Coronary artery (tissue), 2 donors: ENCODE measurements at regions not wholly inside any gene's neighbourhood (a gene's known extent, or its start where the extent isn't known, plus 50 kb on each side); places are given as distances from the start of the nearest gene placed in this dataset.

Experiments used
- DNase-seq: peaks from one replicate; pipeline ENCODE4 v3.0.0-alpha.2; 2017; ENCODE audit warnings: low spot score
- H3K27ac ChIP-seq, 2 donors: fragments of 200-600 bp; sonication (generic); one replicate each; pipeline ENCODE4 v1.5.1; 2016 to 2019
- H3K4me3 ChIP-seq: fragments of 200-600 bp; sonication (generic); 2 replicates; pipeline ENCODE4 v1.5.1; 2016; ENCODE audit warnings: mild to moderate bottlenecking, moderate library complexity
- TF ChIP-seq, protein P1 (sequence below): fragments of 200-600 bp; sonication (generic); IDR thresholded peaks from one replicate; pipeline ENCODE4 v1.5.1; 2019; ENCODE audit warnings: antibody characterized with exemption

GRCh38 chr15:62641825-62642224 is 400.7 kb upstream of the TPM1 start:
- TF ChIP-seq, protein P1, sequence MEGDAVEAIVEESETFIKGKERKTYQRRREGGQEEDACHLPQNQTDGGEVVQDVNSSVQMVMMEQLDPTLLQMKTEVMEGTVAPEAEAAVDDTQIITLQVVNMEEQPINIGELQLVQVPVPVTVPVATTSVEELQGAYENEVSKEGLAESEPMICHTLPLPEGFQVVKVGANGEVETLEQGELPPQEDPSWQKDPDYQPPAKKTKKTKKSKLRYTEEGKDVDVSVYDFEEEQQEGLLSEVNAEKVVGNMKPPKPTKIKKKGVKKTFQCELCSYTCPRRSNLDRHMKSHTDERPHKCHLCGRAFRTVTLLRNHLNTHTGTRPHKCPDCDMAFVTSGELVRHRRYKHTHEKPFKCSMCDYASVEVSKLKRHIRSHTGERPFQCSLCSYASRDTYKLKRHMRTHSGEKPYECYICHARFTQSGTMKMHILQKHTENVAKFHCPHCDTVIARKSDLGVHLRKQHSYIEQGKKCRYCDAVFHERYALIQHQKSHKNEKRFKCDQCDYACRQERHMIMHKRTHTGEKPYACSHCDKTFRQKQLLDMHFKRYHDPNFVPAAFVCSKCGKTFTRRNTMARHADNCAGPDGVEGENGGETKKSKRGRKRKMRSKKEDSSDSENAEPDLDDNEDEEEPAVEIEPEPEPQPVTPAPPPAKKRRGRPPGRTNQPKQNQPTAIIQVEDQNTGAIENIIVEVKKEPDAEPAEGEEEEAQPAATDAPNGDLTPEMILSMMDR = no peak
- DNase-seq = no peak
- no peak overlapping the region for H3K27ac ChIP-seq
- no peak overlapping the region for H3K4me3 ChIP-seq

GRCh38 chr15:62643572-62643971 is 399.0 kb upstream of the TPM1 start:
- TF ChIP-seq, protein P1 = no peak
- Histone ChIP-seq H3K27ac (no peak overlapping the region), H3K4me3 (no peak overlapping the region)
- no peak for DNase-seq

DNA sequence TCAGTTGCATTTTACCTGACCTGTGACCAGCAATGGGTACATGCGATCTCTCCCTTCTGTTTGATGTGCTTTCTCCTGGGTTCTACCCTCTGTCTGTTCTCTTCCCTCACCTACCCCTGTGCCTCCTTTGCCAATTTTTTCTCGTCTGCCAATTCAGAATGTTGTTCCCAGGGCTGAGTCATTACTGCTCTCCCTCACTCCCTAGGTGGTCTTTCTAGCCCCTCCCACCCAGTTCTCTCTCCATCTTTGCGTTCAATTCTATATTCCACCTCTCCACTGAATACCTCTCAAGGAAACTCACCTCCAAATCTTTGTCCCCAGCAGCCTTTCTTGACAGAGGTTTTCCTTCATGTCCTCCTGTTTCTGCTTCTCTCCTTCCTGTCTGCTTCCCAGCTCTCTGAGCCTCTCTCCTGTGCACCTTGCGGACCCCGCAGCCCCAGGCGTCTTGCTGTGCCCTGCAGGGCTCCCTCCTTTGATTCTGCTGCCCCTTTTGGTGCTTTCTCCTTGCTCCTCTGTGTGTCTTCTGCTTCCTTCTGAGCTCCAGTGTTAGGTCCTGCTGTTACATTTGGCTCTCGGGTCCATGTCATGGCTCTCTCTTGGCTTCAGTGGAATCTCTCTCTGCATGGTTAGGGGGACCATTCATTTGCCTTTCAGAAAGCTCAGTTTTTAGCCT is 398.2 kb upstream of the TPM1 start:
- DNase-seq = no peak
- TF ChIP-seq, protein P1 = no peak
- peak overlapping the region in 1 of 2 donors; percentile 70 for H3K27ac ChIP-seq
- H3K4me3 ChIP-seq = no peak overlapping the region

DNA sequence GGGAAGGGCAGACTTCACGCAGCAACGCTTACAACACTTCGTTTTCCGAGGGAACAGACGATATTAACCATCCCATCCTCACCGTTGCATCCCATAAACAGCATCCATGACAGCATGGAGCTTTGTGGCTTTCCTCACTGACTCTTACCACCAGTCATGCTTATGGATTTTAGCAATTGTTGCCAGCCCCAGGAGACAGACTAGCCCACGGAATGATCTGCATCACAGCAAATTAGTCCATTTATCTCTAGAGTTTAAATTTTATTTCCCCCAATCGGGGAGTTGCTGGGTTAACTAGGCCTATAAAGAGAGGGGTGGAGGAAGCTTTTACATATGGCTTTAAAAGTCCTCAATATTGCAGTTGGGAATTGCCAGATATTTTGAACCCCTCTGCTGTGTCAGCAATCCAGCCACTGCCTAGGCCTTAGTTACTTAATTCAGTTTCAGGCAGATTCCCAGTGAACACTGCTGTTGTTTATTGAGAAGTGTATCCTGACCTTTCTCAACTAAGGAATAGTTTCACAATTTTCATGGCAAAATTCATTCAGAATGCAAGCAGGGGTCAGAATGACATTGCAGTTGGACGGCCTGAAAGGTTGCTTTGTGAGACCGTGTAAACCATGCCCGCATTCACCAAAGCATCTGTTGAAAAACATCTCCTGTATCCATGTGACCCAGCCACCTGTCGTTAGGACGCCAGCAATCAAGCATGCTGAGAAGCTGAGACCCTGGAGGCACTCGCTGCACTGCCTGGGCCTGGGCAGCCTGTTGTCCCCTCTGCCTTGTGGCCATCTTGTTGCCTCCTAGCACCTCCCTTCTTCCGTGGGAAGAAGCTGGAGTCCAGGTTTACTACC is 397.4 kb upstream of the TPM1 start:
- TF ChIP-seq, protein P1 = no peak
- Histone ChIP-seq H3K4me3 (no peak overlapping the region), H3K27ac (peak overlapping the region in 1 of 2 donors; percentile 70)
- no peak for DNase-seq

GRCh38 chr15:62647202-62647842 is 395.2 kb upstream of the TPM1 start:
- no peak for DNase-seq

GRCh38 chr15:62647843-62648505 is 394.6 kb upstream of the TPM1 start:
- Histone ChIP-seq H3K4me3 (no peak overlapping the region), H3K27ac (no peak overlapping the region)
- TF ChIP-seq, protein P1 = no peak
- DNase-seq = no peak

More at GRCh38 chr15:62647202-62647842, 395.2 kb upstream of the TPM1 start:
- H3K4me3 ChIP-seq = no peak overlapping the region
- no peak overlapping the region for H3K27ac ChIP-seq
- TF ChIP-seq, protein P1 = no peak
